Central memory CD8-positive, alpha-beta T cell (primary cell): ENCODE measurements at regions not wholly inside any gene's neighbourhood (a gene's known extent, or its start where the extent isn't known, plus 50 kb on each side); places are given as distances from the start of the nearest gene placed in this dataset.
"Not testable (repeated sequence)": the region's sequence is repeated elsewhere in the genome, so short reads cannot be mapped to it uniquely, and the experiment has no call there.

Experiments
- ATAC-seq: fragments of 150-1000 bp; cut with Tn5 transposase; replicated peaks from 2 replicates; pipeline ENCODE4 v1.10.0; 2022; ENCODE audit warnings: mild to moderate bottlenecking, moderate FRiP score, moderate number of reproducible peaks; ENCODE audit not compliant: poor library complexity, severe bottlenecking; ENCODE audit errors: extremely low read depth
- DNase-seq, 2 donors: peaks; one replicate each; pipeline ENCODE4 v3.0.0; 2021; ENCODE audit warnings: low spot score in 2 of 2
- H3K27ac Mint-ChIP-seq: one replicate; pipeline ENCODE4 v1.8.0; 2022; ENCODE audit warnings: low read depth, mild to moderate bottlenecking, moderate library complexity, mixed read lengths
- H3K27me3 Mint-ChIP-seq: one replicate; pipeline ENCODE4 v1.8.0; 2022; ENCODE audit warnings: mixed read lengths
- H3K36me3 Mint-ChIP-seq: one replicate; pipeline ENCODE4 v1.8.0; 2022; ENCODE audit warnings: mild to moderate bottlenecking, moderate library complexity, mixed read lengths; ENCODE audit not compliant: insufficient read depth
- H3K4me1 Mint-ChIP-seq: one replicate; pipeline ENCODE4 v1.8.0; 2022; ENCODE audit warnings: mixed read lengths
- H3K4me3 Mint-ChIP-seq: one replicate; pipeline ENCODE4 v1.8.0; 2022; ENCODE audit warnings: mild to moderate bottlenecking, moderate library complexity, mixed read lengths
- H3K9me3 Mint-ChIP-seq: one replicate; pipeline ENCODE4 v1.8.0; 2022; ENCODE audit warnings: mixed read lengths

GRCh38 chr1:214122110-214122509, 134.3 kb downstream of the PROX1 start:
- Mint-ChIP-seq H3K4me1 (no peaks in the 10 kb centered on the region), H3K27me3 (peaks cover 28% of the 10 kb centered on the region), H3K9me3 (peaks cover 5% of the 10 kb centered on the region), H3K36me3 (no peaks in the 10 kb centered on the region), H3K27ac (no peak overlapping the region), H3K4me3 (no peak overlapping the region)
- ATAC-seq = no peak
- DNase-seq = no peak

- H3K36me3 Mint-ChIP-seq = no peaks in the 10 kb centered on the region
- H3K27ac Mint-ChIP-seq = no peak overlapping the region
- ATAC-seq (no peak), DNase-seq (no peak)
- H3K9me3 Mint-ChIP-seq = peaks cover 5% of the 10 kb centered on the region
- no peak overlapping the region for H3K4me3 Mint-ChIP-seq
- no peaks in the 10 kb centered on the region for H3K4me1 Mint-ChIP-seq
- peaks cover 28% of the 10 kb centered on the region for H3K27me3 Mint-ChIP-seq
These were observed 135.4 kb downstream of the PROX1 start for GRCh38 chr1:214123061-214123784.

DNA sequence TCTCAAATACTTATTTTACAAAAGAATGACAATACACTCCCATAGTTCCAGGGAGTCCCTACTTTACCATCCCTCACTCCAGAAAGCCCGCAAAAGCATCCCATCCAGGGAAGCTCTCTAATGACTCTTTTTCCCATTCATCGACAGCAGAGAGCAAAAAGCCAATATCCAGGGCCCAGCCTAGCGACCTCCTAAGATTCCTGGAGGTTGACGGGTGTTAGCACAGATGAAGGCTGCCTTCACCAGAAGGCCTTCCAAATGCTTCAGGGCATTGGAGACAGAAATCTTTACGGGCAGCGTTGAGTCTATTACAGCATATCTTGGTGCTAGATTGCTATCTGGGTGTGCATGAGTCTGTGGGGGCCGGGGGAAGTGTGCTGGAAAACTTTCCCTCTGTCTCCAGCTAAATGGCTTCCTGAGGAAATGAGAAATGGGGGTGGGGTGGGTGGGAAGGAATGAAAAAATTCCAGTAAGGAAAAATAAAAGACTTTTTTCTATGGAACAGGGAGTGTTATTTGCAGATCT, 136.6 kb downstream of the PROX1 start:
- ATAC-seq (no peak), DNase-seq (no peak)
- Mint-ChIP-seq H3K27ac (no peak overlapping the region), H3K4me1 (no peaks in the 10 kb centered on the region), H3K36me3 (no peaks in the 10 kb centered on the region), H3K27me3 (peaks cover 28% of the 10 kb centered on the region), H3K9me3 (peaks cover 4% of the 10 kb centered on the region), H3K4me3 (no peak overlapping the region)

DNA sequence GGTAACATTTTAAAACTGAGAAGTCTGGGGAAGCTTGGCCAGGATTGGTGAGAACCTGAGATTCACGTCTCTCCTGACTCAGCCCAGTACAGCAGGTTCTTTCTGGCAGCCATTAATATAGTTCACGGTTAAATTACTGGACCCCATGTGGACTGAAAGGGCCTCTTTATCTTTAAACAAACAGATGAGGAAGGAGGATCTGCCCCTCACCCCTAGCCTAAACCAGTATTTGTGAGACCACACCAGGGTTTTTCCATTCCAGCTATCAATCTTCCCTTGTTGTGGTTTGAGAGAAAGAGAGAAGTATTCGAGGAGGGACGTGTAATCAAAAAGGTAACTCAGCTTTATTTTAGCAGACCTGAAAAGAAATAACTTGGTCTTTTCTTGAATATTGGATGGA, 137.1 kb downstream of the PROX1 start:
- peaks cover 28% of the 10 kb centered on the region for H3K27me3 Mint-ChIP-seq
- ATAC-seq (no peak), DNase-seq (no peak)
- no peaks in the 10 kb centered on the region for H3K4me1 Mint-ChIP-seq
- no peak overlapping the region for H3K4me3 Mint-ChIP-seq
- H3K27ac Mint-ChIP-seq = no peak overlapping the region
- no peaks in the 10 kb centered on the region for H3K9me3 Mint-ChIP-seq
- H3K36me3 Mint-ChIP-seq = no peaks in the 10 kb centered on the region

DNA sequence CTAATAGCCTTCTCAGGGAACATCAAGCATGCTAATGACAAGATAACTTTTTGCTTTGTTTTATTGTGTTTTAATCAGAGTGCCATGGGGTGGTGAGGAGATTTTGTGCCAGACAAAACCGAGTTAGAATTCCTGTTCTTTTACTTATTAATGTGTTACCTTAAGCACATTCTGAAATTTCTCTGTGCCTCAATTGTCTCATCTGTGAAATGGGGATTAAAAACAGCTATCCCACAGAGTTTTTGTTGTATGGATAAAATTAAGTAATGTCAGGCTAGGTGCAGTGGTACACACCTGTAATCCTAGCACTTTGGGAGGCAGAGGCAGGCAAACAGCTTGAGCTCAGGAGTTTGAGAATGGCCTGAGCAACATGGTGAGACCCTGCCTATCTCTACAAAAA, 138.0 kb downstream of the PROX1 start:
- ATAC-seq (no peak), DNase-seq (no peak)
- Mint-ChIP-seq H3K27ac (no peak overlapping the region), H3K36me3 (no peaks in the 10 kb centered on the region), H3K27me3 (peaks cover 28% of the 10 kb centered on the region), H3K4me1 (no peaks in the 10 kb centered on the region), H3K4me3 (no peak overlapping the region), H3K9me3 (no peaks in the 10 kb centered on the region)

GRCh38 chr1:214126697-214127146, 138.9 kb downstream of the PROX1 start:
- no peak overlapping the region for H3K4me3 Mint-ChIP-seq
- H3K9me3 Mint-ChIP-seq = no peaks in the 10 kb centered on the region
- H3K36me3 Mint-ChIP-seq = no peaks in the 10 kb centered on the region
- H3K27me3 Mint-ChIP-seq = peaks cover 28% of the 10 kb centered on the region
- no peaks in the 10 kb centered on the region for H3K4me1 Mint-ChIP-seq
- ATAC-seq (no peak), DNase-seq (no peak)
- H3K27ac Mint-ChIP-seq = no peak overlapping the region

GRCh38 chr1:214127705-214128104, 139.9 kb downstream of the PROX1 start:
- H3K36me3 Mint-ChIP-seq = no peaks in the 10 kb centered on the region
- H3K4me3 Mint-ChIP-seq = no peak overlapping the region
- H3K9me3 Mint-ChIP-seq = no peaks in the 10 kb centered on the region
- H3K4me1 Mint-ChIP-seq = no peaks in the 10 kb centered on the region
- peaks cover 28% of the 10 kb centered on the region for H3K27me3 Mint-ChIP-seq
- no peak overlapping the region for H3K27ac Mint-ChIP-seq
- DNase-seq = no peak
- no peak for ATAC-seq

GRCh38 chr1:214135886-214136285, 145.1 kb upstream of the SMYD2 start:
- Mint-ChIP-seq H3K36me3 (no peaks in the 10 kb centered on the region), H3K27me3 (peaks cover 28% of the 10 kb centered on the region), H3K27ac (no peak overlapping the region), H3K4me3 (no peak overlapping the region), H3K4me1 (no peaks in the 10 kb centered on the region), H3K9me3 (no peaks in the 10 kb centered on the region)
- no peak for ATAC-seq
- no peak for DNase-seq

GRCh38 chr1:214136324-214136919, 144.5 kb upstream of the SMYD2 start:
- H3K36me3 Mint-ChIP-seq = no peaks in the 10 kb centered on the region
- ATAC-seq (no peak), DNase-seq (no peak)
- no peaks in the 10 kb centered on the region for H3K9me3 Mint-ChIP-seq
- H3K4me3 Mint-ChIP-seq = no peak overlapping the region
- no peaks in the 10 kb centered on the region for H3K4me1 Mint-ChIP-seq
- H3K27me3 Mint-ChIP-seq = peaks cover 28% of the 10 kb centered on the region
- H3K27ac Mint-ChIP-seq = no peak overlapping the region

GRCh38 chr1:214141486-214141885, 139.5 kb upstream of the SMYD2 start:
- Mint-ChIP-seq H3K36me3 (no peaks in the 10 kb centered on the region), H3K27ac (no peak overlapping the region), H3K9me3 (no peaks in the 10 kb centered on the region), H3K4me3 (no peak overlapping the region), H3K27me3 (peaks cover 37% of the 10 kb centered on the region), H3K4me1 (no peaks in the 10 kb centered on the region)
- ATAC-seq = no peak
- DNase-seq = no peak

- Mint-ChIP-seq H3K36me3 (no peaks in the 10 kb centered on the region), H3K27ac (no peak overlapping the region), H3K27me3 (peaks cover 35% of the 10 kb centered on the region), H3K4me3 (no peak overlapping the region), H3K9me3 (no peaks in the 10 kb centered on the region), H3K4me1 (no peaks in the 10 kb centered on the region)
- DNase-seq (no peak), ATAC-seq (no peak)
These were observed 137.7 kb upstream of the SMYD2 start for GRCh38 chr1:214143006-214143992.

DNA sequence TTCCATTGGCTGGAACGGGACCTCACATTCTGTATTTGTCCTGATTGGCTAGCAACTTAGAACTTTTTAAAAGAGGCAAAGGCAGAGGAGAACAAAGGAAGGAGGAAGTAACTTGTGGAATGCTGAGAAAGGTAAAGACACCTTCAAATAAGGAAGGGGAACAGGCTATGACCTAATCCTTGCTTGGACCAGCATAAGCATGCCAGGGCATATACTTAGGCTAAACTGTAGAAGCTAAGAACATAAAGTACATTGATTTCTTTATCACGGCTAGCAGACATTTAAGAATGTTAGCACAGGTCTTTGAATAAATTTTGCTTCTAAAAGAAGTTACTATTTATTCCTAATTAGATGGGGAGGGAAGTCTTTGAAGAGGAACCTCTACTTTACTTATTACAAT, 136.4 kb upstream of the SMYD2 start:
- not testable (repeated sequence) for H3K4me1 Mint-ChIP-seq

More for the DNA sequence above, 136.4 kb upstream of the SMYD2 start:
- H3K27me3 Mint-ChIP-seq = peaks cover 36% of the 10 kb centered on the region
- H3K27ac Mint-ChIP-seq, H3K4me3 Mint-ChIP-seq, DNase-seq, H3K9me3 Mint-ChIP-seq, ATAC-seq, H3K36me3 Mint-ChIP-seq: not testable (repeated sequence)
